Dermis microvascular lymphatic vessel endothelial cell (primary cell): ENCODE measurements at regions not wholly inside any gene's neighbourhood (a gene's known extent, or its start where the extent isn't known, plus 50 kb on each side); places are given as distances from the start of the nearest gene placed in this dataset.

Experiments
- DNase-seq, 2 donors: peaks; one replicate each; pipeline versions ENCODE4 v3.0.0 to v3.0.0-alpha.2; 2010; ENCODE audit warnings: low read depth in 2 of 2

DNA sequence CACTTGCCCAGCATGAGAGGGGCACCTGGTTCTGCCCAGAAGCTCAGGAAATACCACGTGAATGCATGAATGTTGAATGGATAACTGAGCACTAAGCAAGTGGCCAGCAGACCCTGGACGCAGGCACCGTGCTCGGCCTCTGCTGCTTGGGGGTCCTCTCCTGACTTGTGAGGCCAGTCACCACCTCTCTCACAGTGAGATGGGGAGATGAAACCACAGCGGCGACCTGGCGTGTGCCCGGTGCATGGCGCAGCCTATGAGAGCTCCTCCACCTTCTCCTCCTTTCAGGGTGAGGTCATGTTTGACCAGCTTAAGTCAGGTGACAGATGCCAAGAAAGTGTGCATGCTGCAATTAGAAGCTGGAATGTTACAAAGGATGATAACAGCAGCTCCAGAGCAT is 75.5 kb downstream of the HMX1 start:
- no peak for DNase-seq

DNA sequence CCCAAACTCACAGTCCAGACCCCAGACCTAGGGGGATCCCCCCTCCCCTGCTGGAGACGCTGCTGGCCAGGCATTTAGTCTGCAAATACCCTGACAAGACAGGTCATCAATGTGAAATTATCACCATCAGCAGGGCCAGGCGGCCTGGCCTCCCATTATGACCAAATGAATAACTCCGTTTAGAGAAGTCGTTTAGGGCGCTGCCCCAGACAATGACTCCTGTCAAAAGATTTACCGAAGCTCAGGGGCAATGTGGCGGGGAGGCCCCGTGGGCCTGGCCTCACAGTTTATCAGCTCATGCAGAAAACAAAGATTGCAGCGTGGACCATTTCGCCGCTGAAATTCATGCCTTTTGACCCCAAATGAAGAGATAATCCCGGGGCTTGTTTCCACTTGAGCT is 76.5 kb downstream of the HMX1 start:
- DNase-seq: no peak

DNA sequence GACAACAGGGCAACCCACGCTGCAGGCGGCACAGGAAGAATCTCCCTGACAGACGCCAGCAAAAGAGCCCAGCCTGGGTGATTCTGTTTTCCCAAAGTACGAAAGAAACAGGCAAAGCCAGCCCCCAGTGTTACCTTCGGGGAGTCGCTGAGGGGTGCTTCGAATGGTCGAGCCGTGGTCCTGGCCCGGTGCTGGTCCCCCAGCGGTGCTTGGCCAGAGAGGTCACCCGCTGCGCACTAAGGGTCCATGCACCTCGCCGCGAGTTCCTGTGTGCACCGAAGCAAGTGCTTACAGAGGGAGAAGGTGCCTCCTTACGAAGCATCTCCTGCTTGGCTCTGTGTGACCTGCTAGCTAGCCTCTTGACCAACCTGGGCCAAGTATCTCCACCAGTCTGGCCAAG is 77.1 kb downstream of the HMX1 start:
- no peak for DNase-seq

DNA sequence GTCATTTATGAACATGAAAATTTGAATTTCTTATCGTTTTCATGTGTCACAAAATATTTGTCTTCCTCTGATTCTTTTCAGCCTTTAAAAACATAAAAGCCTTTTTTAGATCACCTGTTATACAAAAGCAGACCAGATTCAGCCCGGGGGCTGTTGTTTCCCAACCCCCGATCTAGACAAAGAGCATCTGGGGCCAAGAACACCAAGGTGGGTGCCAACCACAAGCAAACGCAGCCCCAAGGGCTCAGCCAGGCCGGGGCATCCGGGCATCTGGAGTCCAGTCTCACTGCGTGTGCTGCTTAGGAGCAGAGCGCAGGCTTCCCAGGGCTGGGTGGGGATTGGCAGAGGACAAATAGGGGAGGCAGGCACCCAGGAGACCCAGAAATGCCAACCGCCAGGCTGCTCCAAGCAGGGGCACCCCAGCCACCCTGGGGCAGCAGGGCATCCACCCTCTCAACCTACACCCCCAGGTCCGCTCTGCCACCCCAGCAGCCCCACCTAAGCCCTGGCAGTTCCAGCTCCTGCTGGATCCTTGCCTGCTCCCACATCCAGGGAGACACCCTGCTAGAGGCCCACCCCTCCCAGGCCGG is 78.0 kb downstream of the HMX1 start:
- no peak for DNase-seq

DNA sequence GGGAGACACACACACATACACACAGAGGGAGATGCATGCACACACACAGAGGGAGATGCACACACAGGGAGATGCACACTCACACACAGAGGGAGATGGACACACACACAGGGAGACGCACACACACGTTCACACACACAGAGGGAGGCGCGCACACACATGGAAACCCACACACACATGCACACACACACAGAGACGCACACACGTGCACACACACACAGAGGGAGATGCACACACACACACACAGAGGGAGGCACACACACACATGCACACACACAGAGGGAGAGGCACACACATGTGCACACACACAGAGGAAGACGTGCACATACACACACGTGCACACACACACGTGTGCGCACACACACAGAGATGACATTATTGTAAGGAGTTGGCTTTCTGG is 79.1 kb downstream of the HMX1 start:
- no peak for DNase-seq

DNA sequence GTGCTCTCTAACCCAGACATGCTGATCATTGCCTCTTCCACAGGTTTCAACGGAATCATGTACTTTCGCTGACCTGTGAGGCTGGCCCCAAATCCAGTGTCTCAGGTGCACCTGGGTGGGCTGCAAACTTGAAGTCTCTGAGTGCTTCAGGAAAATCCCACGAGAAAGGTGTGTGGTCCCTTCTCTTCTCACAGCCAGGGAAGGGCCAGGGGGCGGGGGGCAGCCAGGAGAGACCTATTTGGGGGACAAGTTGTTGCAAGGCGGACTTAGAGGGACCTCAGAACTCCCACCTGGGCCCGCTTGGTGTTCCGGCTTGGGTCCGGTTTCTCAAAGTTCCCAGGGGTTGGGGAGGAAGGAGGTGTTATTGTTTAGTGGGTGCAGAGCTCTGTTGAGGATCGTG is 80.0 kb downstream of the HMX1 start:
- no peak for DNase-seq

DNA sequence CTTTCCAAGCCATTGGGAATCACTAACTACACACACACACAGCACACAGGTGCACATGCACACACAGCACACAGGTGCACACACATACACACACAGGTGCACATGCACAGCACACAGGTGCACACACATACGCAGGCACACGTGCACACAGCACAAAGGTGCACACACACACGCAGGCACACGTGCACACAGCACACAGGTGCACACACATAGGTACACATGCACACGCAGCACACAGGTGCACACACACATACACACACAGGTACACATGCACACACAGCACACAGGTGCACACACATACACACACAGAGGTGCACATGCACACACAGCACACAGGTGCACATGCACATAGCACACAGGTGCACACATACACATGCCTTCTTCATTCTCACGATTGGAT is 80.9 kb downstream of the HMX1 start:
- DNase-seq: no peak

DNA sequence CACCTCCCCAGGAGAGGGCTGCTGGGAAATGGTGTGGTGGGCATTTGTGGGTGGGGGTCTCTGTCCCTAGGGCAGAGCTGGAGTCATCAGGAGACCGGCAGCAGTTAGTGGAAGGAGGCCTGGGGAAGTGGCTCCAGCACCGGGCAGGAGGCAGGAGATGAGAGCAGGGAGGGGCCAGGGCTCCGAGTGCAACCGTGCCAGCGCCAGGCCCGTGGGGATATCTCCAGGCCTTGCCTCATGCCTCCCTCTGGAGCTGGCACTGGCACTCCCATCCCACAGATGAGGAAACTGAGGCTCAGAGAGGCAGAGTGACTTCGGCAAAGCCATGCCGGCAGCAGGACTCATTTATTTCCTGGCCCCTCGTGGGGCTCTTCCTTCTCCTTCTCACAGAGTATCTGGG is 83.5 kb downstream of the HMX1 start:
- DNase-seq: no peak

DNA sequence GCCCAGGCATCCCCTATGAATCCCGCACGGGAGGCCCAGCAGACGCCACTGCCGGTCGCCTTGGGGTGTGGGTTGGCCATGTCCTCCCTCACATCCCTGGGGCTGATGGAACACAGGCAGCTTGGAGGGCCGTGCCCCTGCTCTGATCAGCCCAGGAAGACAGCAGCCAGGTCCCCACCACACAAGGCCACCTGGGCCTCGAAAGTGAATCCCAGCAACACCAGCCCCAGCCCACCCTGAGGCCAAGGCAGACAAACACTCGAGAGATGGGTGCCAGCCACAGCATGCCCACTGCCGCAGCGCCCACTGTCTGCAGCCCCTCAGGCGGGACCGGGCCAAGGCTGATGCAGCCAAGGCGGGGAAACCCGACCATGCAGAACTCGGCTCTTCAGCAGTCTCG is 85.5 kb downstream of the HMX1 start:
- DNase-seq: no peak

DNA sequence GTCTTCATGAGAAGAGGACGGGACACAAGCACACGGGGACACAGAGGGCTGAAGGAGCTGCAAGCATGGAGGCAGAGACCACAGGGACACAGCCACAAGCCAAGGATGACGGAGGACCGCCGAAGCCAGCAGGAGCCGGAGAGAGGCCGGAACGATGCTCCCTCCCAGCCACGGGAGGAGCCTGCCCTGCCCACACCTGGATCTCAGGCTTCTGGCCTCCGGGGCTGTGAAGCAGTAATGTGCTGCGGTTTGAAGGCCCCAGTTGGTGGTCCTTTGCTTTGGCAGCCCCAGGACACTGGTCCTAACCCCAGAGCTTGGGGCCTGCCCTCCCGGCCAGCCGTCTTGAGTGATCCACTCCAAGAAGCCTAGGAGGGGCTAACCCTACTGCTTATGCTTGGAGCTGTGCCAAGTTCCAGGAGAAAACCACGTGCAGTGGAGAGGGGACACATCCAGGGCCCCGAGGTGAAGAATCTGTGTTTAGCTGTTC is 85.9 kb downstream of the HMX1 start:
- DNase-seq: no peak

DNA sequence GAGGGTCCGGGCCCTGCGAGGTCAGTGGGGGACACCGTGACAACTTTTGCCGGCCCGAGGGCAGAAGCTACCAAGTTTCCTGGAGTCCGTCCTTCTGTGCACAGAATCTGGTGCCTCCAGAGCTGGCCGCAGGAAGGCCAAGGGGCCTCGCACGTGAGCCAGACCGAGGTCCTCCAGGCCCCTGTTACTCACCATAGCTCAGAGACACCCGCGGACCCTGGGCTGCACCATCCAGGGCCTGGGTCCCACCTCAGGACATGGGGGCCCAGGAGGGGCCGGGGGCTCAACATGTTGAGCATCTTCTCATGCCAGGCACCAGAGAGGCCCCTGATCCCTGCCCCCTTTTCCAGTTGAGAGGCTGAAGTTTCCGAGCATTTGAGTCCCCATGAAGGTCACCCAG is 87.9 kb downstream of the HMX1 start:
- no peak for DNase-seq

DNA sequence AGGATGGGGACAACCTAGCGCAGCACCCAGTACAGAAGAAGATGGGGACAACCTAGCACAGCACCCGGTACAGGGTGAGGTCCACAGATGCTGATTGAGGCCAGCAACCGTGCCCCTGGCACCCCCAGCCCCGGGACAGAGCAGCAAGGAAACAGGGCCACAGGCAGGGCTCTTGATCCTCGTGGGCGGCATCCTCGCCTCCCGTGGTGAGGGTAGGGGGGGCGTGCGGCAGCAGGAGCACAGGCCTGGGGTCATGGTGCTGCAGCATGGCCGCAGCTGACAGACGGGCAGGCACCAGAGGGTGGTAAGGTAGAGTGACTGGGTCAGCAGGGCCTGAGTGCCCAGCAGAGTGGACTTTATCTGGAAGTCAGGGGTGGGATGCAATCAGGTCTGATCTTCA is 89.5 kb downstream of the HMX1 start:
- DNase-seq: no peak

DNA sequence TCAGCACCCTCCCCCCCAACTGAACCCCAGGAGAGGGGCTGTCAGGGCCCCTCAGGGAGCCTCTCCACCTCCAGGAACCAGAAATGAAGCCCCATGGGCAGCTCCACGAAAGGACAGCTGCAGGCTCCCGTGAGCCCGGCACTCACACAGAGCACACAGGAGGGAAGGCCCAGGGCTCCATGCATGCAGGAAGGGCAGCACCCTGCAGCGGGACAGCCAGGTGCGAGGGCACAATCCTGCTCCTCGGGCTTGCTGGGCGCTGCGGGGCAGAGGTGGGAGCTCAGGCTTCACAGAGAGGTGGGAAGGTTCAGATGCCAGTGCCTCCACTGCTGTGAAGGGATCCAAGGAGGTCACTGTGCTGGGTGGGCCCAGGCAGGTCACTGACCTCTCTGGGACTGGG is 90.0 kb downstream of the HMX1 start:
- DNase-seq: no peak

DNA sequence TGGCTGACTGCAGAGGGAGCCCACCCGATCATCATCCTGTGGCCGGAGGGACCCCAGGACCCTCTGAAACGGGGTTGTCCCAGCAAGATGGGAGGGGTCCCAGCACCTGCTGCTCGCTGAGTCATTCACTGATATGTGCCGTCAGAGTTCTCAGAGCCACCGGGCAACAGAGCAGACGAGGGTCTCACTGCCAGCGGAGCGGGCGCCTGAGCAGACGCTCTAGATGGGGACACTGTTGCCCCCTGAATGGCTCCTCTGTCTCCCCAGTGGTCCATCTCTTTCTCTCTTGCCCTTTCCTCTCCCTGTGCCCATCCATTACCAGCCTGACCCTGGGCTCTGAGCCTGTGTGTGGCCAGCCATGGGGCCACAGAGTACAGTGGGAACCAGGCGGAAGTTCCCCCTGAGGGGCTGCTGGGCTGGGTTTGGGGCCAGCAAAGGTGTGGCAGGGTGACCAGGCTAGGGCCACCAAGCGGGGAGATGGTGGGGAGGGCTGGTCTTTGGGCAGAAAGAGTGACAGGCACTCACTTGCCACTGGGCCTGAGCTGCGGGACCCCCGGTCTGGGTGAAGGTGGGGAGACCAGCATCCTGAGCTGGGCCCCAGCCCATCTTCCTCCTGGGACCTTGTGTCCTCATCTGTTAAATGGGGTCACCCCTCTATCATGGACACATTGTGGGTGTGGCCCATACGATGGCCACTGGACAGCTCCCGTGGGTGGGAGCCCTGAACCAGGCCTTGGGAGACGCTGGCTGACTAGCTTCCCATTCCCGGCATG is 90.9 kb downstream of the HMX1 start:
- DNase-seq: no peak

DNA sequence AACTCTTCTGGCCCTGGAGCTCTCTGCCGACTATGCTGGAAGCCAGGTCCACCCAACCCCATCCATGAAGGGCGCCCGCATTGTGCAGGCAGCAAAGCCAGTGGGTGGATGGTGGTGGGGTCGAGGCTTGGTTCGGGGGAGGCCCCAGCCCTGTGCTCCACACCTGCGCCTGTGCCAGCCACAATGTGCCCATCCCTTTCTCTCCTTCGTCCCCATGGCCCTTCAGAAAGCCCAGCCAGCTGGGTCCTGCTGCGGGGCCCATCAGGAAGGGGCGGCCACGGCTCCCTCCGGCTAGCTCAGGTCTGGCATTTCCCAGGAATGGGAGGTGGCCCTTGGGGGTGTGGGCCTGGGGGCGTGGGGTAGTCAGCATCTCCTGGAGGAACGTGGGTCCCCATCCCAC is 91.6 kb downstream of the HMX1 start:
- no peak for DNase-seq

DNA sequence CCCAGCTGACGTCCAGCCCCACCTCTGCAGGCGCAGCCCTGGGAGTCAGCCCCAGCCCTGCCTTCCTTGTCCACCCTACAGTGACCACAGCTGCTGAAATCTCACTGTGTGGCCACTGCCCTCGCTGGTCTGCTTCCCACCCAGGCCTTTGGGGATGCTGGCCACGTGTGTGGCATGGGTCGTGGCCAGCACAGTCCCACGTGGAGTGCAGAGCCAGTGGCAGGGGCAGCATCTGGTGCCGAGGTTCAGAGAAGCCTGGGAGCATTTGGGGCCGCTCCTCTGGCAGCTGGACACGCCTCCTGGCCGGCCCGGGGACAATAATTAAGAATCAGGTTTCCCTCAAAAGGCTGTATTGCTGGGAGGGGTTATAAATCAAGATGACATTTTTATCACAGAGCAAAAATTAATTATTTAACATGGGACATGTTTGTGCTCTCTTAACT is 92.1 kb downstream of the HMX1 start:
- DNase-seq: no peak

DNA sequence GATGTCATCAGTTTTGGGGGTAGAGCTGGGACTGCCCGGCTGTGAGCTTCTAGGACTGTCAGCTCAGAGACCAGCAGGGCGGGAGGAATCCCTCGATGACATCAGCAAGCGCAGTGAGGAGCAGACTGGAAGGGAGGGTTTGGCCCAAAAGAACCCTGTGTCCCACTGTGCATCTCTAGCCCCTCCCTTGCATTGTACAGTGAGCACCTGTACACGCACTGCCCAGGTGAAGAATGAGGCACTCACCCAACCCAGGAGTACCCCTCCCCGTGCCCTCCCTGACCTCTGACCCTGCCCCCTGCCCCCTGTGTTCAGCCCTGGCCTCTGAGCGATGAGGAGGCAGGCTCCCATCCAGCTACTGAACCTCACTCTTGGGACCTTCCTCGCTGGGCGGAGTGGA is 92.9 kb downstream of the HMX1 start:
- no peak for DNase-seq

DNA sequence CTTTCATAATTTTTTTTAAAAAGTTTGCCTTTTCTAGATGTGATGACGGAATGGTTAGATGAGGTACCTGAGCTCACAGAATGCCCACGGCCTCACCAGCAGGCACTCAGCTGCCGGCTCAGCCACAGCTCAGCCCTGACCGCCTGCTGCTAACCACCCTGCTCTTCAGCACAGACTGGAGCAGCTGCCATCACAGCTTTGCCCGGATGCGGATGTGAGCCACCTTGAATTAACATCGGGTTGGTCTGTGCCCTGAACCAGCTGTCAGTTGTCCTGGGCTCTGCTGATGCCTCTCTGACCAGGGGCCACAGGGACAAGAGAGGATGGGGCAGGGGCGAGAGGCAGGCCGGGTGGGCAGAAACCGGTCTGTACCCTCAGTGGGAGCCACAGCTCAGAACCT is 93.3 kb downstream of the HMX1 start:
- DNase-seq: no peak

DNA sequence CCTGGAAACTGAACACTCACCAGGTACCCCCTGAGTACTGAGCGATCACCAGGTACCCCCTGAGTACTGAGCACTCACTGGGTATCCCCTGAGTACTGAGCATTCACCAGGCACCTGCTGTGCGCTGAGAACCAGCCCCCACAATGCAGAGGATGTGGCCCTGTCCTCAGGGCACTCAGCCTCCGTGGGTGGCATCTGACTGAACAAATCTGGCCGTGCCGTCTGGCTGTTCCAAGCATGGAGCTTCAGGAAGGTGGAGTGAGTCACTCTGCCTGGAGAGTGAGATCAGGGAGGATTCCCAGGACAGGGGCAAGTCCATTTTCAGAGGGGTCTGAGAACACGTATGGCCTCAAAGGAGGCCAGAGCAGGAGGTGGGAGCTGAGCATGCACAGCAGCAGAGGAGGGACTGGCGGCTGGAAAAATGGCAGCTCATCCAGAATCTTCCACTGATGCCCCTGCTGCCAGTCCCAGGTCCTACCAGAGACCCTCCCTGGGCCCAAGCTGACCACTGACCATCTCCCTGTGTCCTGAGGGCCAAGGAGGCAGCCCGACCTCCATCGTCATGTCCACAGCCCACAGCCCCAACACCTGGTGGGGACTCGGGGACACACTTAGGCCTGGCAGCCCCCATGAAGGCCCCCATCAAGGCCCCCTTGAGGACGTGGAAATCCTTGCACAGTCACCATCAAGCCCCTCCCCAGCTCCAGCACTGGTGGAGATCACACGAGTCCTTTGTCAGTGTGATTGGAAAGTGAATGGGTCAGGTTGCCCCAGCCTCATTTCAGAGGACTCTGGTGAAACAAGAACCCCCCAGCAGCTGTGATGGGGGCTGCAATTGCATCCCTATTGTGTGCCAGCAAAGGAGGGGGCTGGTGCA is 94.1 kb downstream of the HMX1 start:
- no peak for DNase-seq

DNA sequence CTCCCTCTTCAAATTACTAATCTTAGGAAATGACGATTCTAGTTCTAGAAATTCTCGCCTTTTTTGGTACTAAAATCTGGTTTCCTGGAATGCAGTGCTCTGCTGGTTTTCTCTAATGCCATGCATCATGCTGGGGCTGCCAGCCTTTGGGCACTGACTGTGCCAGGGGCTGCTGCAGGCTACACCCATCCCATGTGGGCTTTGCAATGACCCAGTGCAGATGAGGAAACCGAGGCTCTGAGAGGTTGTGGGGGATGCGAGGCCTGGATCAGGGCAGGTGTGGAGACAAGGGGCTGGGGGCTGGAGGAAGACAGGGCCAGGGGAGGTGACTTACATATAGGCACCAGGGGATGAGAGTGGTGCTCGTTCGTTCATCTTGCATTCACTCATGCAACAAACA is 95.3 kb downstream of the HMX1 start:
- DNase-seq: no peak

DNA sequence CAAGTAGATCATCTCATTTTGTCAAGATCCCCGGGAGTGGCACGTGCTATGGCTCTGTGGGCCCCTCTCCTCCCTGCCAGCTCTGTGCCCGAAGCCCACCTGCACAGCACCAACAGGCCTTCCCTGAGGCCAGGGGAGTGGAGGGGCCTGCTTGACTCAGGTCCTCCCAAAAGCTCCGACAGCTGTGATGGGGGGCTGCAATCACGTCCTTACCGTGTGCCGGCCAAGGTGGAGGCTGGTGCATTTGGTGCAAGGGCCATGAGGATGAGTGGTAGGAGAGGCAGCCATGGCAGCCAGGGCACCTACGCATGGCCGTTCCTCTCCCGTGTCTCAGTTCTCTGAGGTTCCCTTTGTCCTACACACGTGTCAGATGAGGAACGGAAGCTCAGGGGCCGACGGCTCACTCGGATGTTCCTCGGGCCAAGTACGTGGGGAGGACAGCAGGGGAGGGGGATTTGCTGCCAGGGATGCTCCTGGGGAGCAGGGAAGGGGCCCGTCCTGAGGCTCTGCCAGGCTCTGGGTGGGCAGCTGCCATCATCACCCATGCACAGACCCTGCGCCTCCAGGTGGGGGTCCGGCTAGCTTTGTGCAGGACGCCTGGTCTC is 95.8 kb downstream of the HMX1 start:
- DNase-seq: no peak

DNA sequence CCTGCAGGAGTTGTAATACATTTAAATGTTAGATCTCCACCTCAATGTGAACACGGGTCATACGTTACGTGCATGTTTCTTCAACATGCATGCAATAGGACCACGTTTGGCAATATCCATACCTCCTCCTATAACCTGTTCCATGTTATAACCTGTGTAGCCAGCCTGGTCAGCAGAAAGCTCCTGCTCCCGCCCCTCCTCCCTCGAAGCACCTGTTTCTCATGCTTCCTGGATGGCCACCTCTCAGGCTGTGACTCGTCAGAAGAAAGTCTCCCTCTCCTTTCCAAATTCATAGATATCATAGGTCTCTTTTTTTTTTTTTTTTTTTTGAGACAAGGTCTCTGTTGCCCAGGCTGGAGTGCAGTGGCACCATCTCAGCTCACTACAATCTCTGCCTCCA is 96.5 kb downstream of the HMX1 start:
- no peak for DNase-seq
